ENCODE measurements at regions not wholly inside any gene's neighbourhood (a gene's known extent, or its start where the extent isn't known, plus 50 kb on each side); places are given as distances from the start of the nearest gene placed in this dataset.
A peak's percentile ranks its signal among the peaks of the same experiment; 100 is the strongest.

DNA sequence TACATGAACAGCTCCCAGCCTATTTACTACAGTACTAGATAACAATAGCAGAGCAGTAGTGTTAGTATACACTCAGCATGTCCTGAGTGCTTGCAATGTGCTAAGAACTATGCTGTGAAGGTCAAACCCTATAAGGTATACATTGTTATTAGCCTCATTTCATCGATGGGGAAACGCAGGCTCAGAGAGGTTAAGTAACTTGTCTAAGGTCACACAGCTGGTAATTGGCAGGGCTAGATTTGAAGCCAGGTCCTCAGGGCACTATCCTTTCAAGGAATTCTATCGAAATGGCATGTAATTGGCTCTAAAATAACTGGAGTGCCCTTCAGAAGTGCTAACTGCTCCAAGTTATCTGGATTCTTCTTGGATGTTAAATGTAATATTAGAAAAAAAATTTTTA lies 295.6 kb downstream of the ZNF536 start:
- DNase-seq: no peak
- Histone ChIP-seq H3K27ac (ENCODE audit: low read depth, low read length) (no peak overlapping the region), H3K4me3 (ENCODE audit: low read length) (no peak overlapping the region), H3K27me3 (ENCODE audit: insufficient read depth, low read length, poor library complexity, severe bottlenecking) (no peaks in the 10 kb centered on the region), H3K4me1 (ENCODE audit: insufficient read depth, low read length) (no peaks in the 10 kb centered on the region), H3K36me3 (ENCODE audit: insufficient read depth, low read length) (no peaks in the 10 kb centered on the region), H3K9me3 (ENCODE audit: low read length) (no peaks in the 10 kb centered on the region)
- no peaks in the 10 kb centered on the region for H3K36me3 Mint-ChIP-seq
- H3K4me3 Mint-ChIP-seq: no peak overlapping the region
- peaks cover 0 to 3% (median 0%) of the 10 kb centered on the region in 5 donors for H3K9me3 Mint-ChIP-seq
- no peak overlapping the region for H3K27ac Mint-ChIP-seq
- no peaks in the 10 kb centered on the region for H3K4me1 Mint-ChIP-seq
- ChIA-PET CTCF (interaction anchor here (2.1 kb wide), 1 partner anchor 1557 kb away, joined by 22 read pairs; no protein-coding TSS in a partner anchor), POLR2A (no interaction called here)
- H3K27me3 Mint-ChIP-seq: peaks cover 11 to 39% of the 10 kb centered on the region in 2 donors

DNA sequence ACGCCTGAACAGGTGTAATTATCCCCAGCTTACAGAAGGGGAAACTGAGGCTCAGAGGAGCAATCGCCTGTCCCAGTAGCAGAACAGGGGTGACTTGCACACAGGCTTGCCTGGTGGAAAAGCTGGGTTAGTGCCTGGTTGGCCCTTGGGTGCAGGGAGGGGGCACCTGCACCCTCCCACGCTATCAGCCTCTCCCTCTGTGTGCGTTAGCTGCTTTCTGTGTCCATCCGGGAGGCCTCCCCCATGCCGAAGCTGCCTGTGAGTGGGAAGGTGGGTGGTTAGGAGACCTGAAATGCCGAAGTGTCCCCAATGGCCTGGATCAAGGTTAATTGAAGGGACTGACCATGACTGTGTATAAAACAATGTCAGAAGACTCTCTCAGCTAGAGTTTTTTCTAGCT lies 295.0 kb downstream of the ZNF536 start:
- Histone ChIP-seq H3K27ac (ENCODE audit: low read depth, low read length) (no peak overlapping the region), H3K27me3 (ENCODE audit: insufficient read depth, low read length, poor library complexity, severe bottlenecking) (no peaks in the 10 kb centered on the region), H3K4me1 (ENCODE audit: insufficient read depth, low read length) (no peaks in the 10 kb centered on the region), H3K9me3 (ENCODE audit: low read length) (no peaks in the 10 kb centered on the region), H3K36me3 (ENCODE audit: insufficient read depth, low read length) (no peaks in the 10 kb centered on the region), H3K4me3 (ENCODE audit: low read length) (no peak overlapping the region)
- Mint-ChIP-seq H3K4me3 (no peak overlapping the region), H3K36me3 (no peaks in the 10 kb centered on the region), H3K9me3 (peaks cover 0 to 3% (median 0%) of the 10 kb centered on the region in 5 donors), H3K27me3 (peaks cover 11 to 39% of the 10 kb centered on the region in 2 donors), H3K27ac (no peak overlapping the region), H3K4me1 (no peaks in the 10 kb centered on the region)
- ChIA-PET CTCF (interaction anchor here (1.8 to 2.3 kb wide), 3 partner anchors 8 to 1558 kb away, joined by 8 to 22 read pairs (median 9); no protein-coding TSS in a partner anchor), POLR2A (no interaction called here)
- DNase-seq: no peak

DNA sequence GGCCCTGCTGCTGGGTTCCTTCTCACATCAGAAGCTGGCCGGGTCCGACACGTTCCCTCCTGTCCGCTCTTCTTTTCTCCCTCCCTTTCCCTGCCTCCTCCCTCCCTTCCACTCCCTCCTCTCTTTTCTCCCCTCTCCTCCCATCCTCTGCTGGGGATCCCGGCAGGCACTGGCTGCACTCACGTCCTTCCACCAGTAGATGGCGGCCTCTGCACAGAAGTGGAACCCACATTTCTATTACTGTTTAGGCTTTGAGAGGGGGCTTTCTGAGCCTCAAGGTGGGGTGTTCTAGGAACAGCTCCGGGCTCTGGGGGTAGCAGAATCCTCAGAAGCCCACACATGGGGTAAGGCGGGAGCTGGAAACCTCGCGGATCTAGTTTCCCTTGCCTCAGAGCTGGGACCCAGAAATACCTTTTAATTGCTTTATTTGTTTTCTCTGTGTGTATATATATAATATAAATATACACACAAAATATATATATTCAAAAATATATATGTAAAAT lies 294.2 kb downstream of the ZNF536 start:
- H3K27me3 Mint-ChIP-seq: peaks cover 16 to 35% of the 10 kb centered on the region in 2 donors
- POLR2A ChIA-PET: no interaction called here

DNA sequence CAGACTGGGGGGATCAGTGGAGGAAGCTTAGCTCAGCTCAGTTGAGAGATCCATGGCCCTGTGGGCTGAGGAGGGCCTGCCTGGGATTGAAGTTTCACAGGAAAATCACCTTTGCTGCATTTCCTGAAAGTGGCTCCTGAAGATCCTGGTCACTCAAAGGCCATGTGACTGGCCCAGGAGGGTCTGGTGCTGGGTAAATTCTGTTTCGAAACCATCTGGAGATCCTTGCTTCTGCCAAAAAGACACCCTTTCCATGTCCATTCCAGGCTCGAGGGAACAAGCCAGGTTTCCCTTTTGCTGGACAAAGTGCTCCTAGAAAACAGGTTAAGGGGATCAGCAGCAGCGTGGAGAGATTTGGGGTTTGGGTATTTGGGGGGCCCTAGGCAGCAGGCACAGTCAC lies 293.3 kb downstream of the ZNF536 start:
- no peaks in the 10 kb centered on the region for H3K36me3 Mint-ChIP-seq
- H3K4me3 Mint-ChIP-seq: no peak overlapping the region
- Histone ChIP-seq H3K27me3 (ENCODE audit: insufficient read depth, low read length, poor library complexity, severe bottlenecking) (no peaks in the 10 kb centered on the region), H3K4me3 (ENCODE audit: low read length) (no peak overlapping the region), H3K27ac (ENCODE audit: low read depth, low read length) (no peak overlapping the region), H3K4me1 (ENCODE audit: insufficient read depth, low read length) (no peaks in the 10 kb centered on the region), H3K9me3 (ENCODE audit: low read length) (no peaks in the 10 kb centered on the region), H3K36me3 (ENCODE audit: insufficient read depth, low read length) (no peaks in the 10 kb centered on the region)
- H3K27me3 Mint-ChIP-seq: peaks cover 16 to 30% of the 10 kb centered on the region in 2 donors
- no peaks in the 10 kb centered on the region for H3K4me1 Mint-ChIP-seq
- H3K27ac Mint-ChIP-seq: no peak overlapping the region
- ChIA-PET POLR2A (no interaction called here), CTCF (interaction anchor here (1.3 to 2.3 kb wide), 5 partner anchors 7 to 1560 kb away, joined by 3 to 22 read pairs (median 8); no protein-coding TSS in a partner anchor)
- H3K9me3 Mint-ChIP-seq: peaks cover 0 to 2% (median 0%) of the 10 kb centered on the region in 5 donors
- no peak for DNase-seq

More for the DNA sequence above, 294.2 kb downstream of the ZNF536 start:
- Histone ChIP-seq H3K4me3 (ENCODE audit: low read length) (no peak overlapping the region), H3K27me3 (ENCODE audit: insufficient read depth, low read length, poor library complexity, severe bottlenecking) (no peaks in the 10 kb centered on the region), H3K9me3 (ENCODE audit: low read length) (no peaks in the 10 kb centered on the region), H3K36me3 (ENCODE audit: insufficient read depth, low read length) (no peaks in the 10 kb centered on the region), H3K27ac (ENCODE audit: low read depth, low read length) (no peak overlapping the region), H3K4me1 (ENCODE audit: insufficient read depth, low read length) (no peaks in the 10 kb centered on the region)
- H3K4me1 Mint-ChIP-seq: no peaks in the 10 kb centered on the region
- CTCF ChIA-PET: interaction anchor here (0.6 to 2.3 kb wide), 7 partner anchors 8 to 1559 kb away, joined by 3 to 22 read pairs (median 4); no protein-coding TSS in a partner anchor
- no peak overlapping the region for H3K27ac Mint-ChIP-seq
- no peak overlapping the region for H3K4me3 Mint-ChIP-seq
- H3K9me3 Mint-ChIP-seq: peaks cover 0 to 3% (median 0%) of the 10 kb centered on the region in 5 donors
- DNase-seq: peak in 3 of 5 donors; percentile 12 to 53 (median 26)
- H3K36me3 Mint-ChIP-seq: no peaks in the 10 kb centered on the region

DNA sequence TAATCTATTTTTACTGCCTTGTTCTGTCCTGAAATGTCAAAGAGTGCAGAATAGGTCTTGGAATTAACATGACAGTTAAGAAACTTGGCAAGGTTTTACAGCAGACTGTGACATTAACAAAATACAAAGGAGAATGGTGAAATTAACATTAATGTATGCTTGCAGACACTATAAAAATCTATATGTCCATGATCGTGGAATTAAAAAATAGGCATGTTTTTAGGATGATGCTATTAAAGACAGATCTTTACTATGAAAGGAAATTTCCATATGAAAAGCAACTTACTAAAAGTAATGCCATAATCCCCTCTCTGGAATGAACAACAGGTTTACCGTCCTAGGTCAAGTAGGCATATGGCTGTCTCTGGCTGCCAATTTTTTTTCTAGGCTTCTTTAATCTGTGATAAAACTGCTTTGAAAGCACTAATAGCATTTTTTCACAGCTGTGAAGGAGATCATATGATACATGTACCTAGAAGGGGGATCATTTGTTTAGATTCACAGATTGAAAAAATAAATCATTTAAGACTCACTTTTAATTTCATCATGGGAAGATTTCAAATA lies 291.5 kb downstream of the ZNF536 start:
- Histone ChIP-seq H3K4me1 (ENCODE audit: insufficient read depth, low read length) (no peaks in the 10 kb centered on the region), H3K27me3 (ENCODE audit: insufficient read depth, low read length, poor library complexity, severe bottlenecking) (no peaks in the 10 kb centered on the region), H3K36me3 (ENCODE audit: insufficient read depth, low read length) (no peaks in the 10 kb centered on the region), H3K9me3 (ENCODE audit: low read length) (no peaks in the 10 kb centered on the region), H3K4me3 (ENCODE audit: low read length) (no peak overlapping the region), H3K27ac (ENCODE audit: low read depth, low read length) (no peak overlapping the region)
- Mint-ChIP-seq H3K9me3 (peaks cover 0 to 2% (median 2%) of the 10 kb centered on the region in 5 donors), H3K27me3 (peaks cover 13 to 24% of the 10 kb centered on the region in 2 donors), H3K27ac (no peak overlapping the region), H3K4me3 (no peak overlapping the region), H3K4me1 (no peaks in the 10 kb centered on the region), H3K36me3 (no peaks in the 10 kb centered on the region)
- ChIA-PET POLR2A (no interaction called here), CTCF (no interaction called here)
- DNase-seq: no peak

DNA sequence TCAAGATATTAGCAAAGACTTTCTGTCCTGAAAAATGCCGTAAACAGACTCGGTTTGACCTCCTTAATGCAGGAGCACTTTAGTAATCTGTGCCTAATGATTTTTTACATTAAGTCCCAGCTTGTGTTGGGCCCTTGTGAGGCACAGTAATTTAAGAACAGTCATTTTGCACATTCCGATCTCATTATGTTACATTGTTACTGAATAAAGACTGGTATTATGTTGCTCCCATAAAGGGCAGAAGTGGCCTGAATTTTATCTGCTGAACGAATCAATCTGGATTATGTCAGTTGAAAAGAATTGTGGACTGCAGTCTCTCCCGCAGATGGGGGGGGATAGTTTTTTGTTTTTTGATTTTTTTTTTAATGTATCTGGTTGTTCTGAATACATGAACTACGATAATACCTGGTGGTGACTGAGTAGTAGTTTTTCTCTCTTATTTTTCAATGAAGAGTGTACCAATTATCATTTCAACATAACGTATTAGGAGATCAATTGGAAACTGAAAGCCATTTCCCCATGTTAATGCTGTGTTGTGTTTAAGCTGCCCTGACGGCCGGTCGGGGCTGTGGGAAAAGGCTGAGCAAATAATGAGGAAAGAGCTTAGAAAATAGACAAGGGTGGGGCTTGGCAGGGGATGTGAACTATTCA lies 290.2 kb downstream of the ZNF536 start:
- Histone ChIP-seq H3K36me3 (ENCODE audit: insufficient read depth, low read length) (no peaks in the 10 kb centered on the region), H3K4me1 (ENCODE audit: insufficient read depth, low read length) (no peaks in the 10 kb centered on the region), H3K9me3 (ENCODE audit: low read length) (no peaks in the 10 kb centered on the region), H3K4me3 (ENCODE audit: low read length) (no peak overlapping the region), H3K27me3 (ENCODE audit: insufficient read depth, low read length, poor library complexity, severe bottlenecking) (no peaks in the 10 kb centered on the region), H3K27ac (ENCODE audit: low read depth, low read length) (no peak overlapping the region)
- Mint-ChIP-seq H3K4me1 (no peaks in the 10 kb centered on the region), H3K27ac (no peak overlapping the region), H3K9me3 (peaks cover 0 to 3% (median 2%) of the 10 kb centered on the region in 5 donors), H3K4me3 (no peak overlapping the region), H3K36me3 (no peaks in the 10 kb centered on the region), H3K27me3 (peaks cover 10 to 20% of the 10 kb centered on the region in 2 donors)
- ChIA-PET CTCF (interaction anchor here (0.7 kb wide), 1 partner anchor 30 kb away, joined by 3 read pairs; no protein-coding TSS in a partner anchor), POLR2A (no interaction called here)
- DNase-seq: no peak

DNA sequence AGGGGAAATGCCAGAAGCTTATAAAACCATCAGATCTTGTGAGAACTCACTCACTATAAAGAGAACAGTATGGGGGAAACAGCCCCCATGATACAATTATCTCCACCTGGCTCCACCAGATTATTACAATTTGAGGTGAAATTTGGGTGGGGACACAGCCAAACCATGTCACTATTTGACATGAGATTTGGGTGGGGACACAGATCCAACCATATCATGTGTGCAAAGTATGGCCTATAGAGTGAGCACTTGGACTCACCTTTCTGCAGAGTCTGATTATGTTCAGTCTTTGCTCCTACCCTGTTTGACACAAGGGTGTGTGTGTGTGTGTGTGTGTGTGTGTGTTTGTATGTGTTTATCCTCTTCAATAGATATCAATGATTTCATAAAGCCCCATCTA lies 287.5 kb downstream of the ZNF536 start:
- ChIA-PET POLR2A (no interaction called here), CTCF (no interaction called here)
- H3K27ac Mint-ChIP-seq: no peak overlapping the region
- no peaks in the 10 kb centered on the region for H3K27me3 ChIP-seq (ENCODE audit: insufficient read depth, low read length, poor library complexity, severe bottlenecking)
- no peak for DNase-seq
- H3K27ac ChIP-seq (ENCODE audit: low read depth, low read length): no peak overlapping the region
- no peaks in the 10 kb centered on the region for H3K36me3 ChIP-seq (ENCODE audit: insufficient read depth, low read length)
- peaks cover 0 to 3% (median 2%) of the 10 kb centered on the region in 5 donors for H3K9me3 Mint-ChIP-seq
- H3K4me1 ChIP-seq (ENCODE audit: insufficient read depth, low read length): no peaks in the 10 kb centered on the region
- no peaks in the 10 kb centered on the region for H3K36me3 Mint-ChIP-seq
- no peaks in the 10 kb centered on the region for H3K9me3 ChIP-seq (ENCODE audit: low read length)
- peaks cover 7 to 30% of the 10 kb centered on the region in 2 donors for H3K27me3 Mint-ChIP-seq
- no peaks in the 10 kb centered on the region for H3K4me1 Mint-ChIP-seq
- no peak overlapping the region for H3K4me3 ChIP-seq (ENCODE audit: low read length)
- H3K4me3 Mint-ChIP-seq: no peak overlapping the region

DNA sequence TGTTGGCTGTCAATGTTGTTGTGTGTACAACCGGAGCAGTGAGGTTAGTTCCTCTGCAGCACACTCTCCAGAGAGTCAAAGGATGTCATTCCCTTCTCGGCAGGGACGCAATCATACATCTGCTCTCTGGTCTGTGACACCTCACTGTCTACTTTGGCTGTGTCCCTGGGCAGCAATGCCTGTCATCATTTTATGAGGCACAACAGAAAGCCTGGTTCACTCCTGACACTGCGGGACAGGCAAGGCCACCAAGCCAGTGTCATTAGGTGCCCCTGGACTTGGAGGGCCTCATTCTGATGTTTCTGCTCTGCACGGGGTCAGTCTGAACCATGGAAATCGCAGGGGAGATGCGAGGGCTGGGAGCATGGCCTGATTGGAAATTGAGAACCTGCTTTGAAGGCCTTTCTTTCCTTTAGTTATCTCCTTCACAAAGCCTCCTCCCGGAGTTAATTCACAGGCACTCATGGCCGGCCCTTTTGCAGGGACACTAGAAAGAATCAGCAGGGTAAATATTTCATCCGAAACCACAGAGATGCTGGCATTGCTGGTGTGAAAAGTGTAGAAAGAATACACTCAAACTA lies 284.4 kb downstream of the ZNF536 start:
- ChIA-PET POLR2A (no interaction called here), CTCF (no interaction called here)
- H3K27ac Mint-ChIP-seq: no peak overlapping the region
- H3K36me3 Mint-ChIP-seq: no peaks in the 10 kb centered on the region
- DNase-seq: no peak
- no peaks in the 10 kb centered on the region for H3K4me1 ChIP-seq (ENCODE audit: insufficient read depth, low read length)
- no peaks in the 10 kb centered on the region for H3K36me3 ChIP-seq (ENCODE audit: insufficient read depth, low read length)
- peaks cover under 1 to 14% of the 10 kb centered on the region in 2 donors for H3K27me3 Mint-ChIP-seq
- H3K4me3 ChIP-seq (ENCODE audit: low read length): no peak overlapping the region
- no peak overlapping the region for H3K4me3 Mint-ChIP-seq
- no peaks in the 10 kb centered on the region for H3K27me3 ChIP-seq (ENCODE audit: insufficient read depth, low read length, poor library complexity, severe bottlenecking)
- H3K27ac ChIP-seq (ENCODE audit: low read depth, low read length): no peak overlapping the region
- peaks cover 0 to 3% (median 2%) of the 10 kb centered on the region in 5 donors for H3K9me3 Mint-ChIP-seq
- no peaks in the 10 kb centered on the region for H3K4me1 Mint-ChIP-seq
- no peaks in the 10 kb centered on the region for H3K9me3 ChIP-seq (ENCODE audit: low read length)

Data from CD8-positive, alpha-beta memory T cell (primary cell).